Stimulated activated CD4-positive, alpha-beta T cell treated with anti-CD3 and anti-CD28 coated beads, Interleukin-1b, Interleukin-23, amount 100 ng/mL, for 48 hours (primary cell): ENCODE measurements at regions not wholly inside any gene's neighbourhood (a gene's known extent, or its start where the extent isn't known, plus 50 kb on each side); places are given as distances from the start of the nearest gene placed in this dataset.
"Not testable (repeated sequence)": the region's sequence is repeated elsewhere in the genome, so short reads cannot be mapped to it uniquely, and the experiment has no call there.

Experiments
- DNase-seq: peaks from one replicate; pipeline ENCODE4 v3.0.0-alpha.2; 2020

DNA sequence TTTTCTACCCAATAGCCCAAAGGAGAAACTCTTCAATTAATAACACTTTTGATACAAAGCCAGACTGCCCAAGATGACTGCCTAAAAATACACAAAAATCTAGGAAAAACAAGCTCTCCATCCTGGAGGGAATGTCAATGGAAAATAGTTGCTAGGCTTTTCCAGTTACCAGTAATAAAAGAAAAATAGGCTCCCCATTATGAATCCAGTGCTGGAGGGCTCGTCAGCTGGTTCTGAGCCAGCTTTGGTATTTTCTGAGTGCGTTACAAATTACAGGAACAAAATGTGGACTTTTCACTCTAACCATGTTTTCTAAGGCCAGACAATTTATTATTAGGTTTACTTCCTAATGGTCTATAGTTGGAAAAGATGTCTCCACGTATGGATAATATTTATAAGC, 414.5 kb downstream of the ACTL7B start:
- DNase-seq, result no peak

GRCh38 chr9:108439947-108440346, 415.8 kb downstream of the ACTL7B start:
- DNase-seq, result no peak

DNA sequence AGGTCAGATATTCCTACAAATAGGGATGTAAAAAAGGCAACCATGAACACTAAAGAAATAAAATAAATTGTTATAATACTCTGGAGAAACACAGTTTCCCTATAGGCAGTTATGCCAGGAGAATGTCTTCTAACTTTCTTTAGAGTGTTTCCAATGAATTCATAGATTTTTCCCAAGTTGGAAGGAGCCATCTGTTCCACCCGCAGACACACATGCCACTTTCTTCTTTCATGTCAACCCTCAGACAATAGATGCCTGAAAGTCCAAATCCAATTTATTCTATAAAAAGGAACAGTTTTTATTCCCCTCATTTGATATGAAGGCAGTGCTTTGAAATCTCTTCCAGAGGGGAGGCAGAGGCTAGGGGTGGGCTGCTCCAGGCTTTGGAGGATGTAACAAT, 418.1 kb downstream of the ACTL7B start:
- DNase-seq, result no peak

GRCh38 chr9:108436448-108436847, 419.3 kb downstream of the ACTL7B start:
- DNase-seq, result no peak

DNA sequence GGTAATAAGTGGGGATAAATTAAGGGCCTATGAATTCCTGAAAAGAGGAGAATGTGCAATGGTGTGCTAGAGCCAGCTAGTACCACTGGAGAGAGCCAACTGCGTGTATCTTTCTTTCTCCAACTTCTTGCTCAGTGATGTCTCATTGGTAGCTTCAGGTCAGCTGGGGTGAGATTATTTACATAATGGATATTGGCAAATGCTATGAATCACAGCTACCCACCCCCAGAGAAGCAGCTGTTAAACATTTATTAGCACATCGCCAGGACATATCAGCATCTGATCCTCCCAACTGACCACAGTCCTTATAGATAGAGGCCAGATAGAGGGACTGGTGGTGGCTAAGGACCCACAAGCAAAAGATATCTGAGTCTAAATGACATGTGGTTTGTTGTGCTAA, 421.3 kb downstream of the ACTL7B start:
- DNase-seq, result no peak

- DNase-seq, result no peak
Observed at GRCh38 chr9:108434036-108434435, 421.8 kb downstream of the ACTL7B start.

- no peak for DNase-seq
Observed at GRCh38 chr9:108430655-108431054, 425.1 kb downstream of the ACTL7B start.

- DNase-seq, result no peak
Observed at GRCh38 chr9:108427751-108428150, 428.0 kb downstream of the ACTL7B start.

GRCh38 chr9:108426421-108426940, 429.3 kb downstream of the ACTL7B start:
- DNase-seq, result not testable (repeated sequence)

GRCh38 chr9:108423433-108423832, 432.4 kb downstream of the ACTL7B start:
- DNase-seq, result no peak

- DNase-seq, result no peak
Observed at GRCh38 chr9:108419379-108419778, 436.4 kb downstream of the ACTL7B start.

DNA sequence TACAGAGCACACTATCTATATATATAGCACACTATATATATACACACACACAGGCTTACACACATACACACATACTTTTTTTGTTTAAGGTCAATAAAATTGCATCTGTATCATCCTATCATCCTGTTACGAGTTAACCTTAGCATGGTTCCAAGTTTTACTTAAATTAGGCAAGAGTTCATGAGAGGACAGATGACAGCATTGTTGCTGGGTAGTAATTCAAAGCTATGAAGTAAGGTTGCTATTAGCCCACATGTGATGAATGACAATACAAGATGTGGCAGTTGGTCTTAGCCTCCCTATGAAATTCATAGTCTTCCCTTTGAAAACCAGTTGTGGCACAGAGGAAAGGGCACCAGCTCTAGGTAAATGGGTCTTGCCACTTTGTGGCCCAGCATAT, 438.1 kb downstream of the ACTL7B start:
- no peak for DNase-seq

DNA sequence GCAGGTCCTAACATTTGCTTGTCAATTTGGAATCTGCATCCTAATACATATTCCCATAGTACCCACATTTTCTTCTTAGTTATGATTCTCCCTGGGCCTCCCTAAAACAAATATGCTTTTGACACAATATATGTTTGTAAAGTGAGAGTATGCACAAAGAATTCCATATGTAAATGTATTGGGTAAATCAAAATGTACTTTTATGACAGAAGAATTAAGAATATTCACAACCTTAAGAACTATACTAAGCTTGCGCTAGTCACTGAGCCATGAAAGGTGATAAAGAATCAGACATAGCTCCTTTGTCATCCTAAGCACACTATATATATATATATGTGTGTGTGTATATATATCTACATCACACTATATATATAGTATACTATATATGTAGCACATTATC, 438.5 kb downstream of the ACTL7B start:
- DNase-seq, result no peak

DNA sequence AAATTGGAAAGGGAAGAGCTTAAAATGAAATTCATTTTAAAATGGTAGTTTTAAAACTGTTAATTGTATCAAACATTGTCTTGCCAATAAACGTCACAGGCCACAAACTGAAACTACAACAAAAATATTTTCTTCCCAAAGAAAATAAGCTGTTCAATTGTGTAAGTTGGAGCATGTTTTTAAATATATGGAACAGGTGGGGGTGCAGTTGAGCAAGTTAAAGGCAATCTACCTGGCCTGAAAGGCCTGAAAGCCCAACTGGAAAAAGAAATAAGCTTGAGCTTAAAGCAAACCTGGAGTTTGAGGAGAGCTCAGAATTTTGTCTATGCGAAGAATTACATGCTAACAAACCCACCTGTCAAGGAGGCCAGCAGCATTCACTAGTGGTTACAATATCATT, 439.5 kb downstream of the ACTL7B start:
- no peak for DNase-seq

DNA sequence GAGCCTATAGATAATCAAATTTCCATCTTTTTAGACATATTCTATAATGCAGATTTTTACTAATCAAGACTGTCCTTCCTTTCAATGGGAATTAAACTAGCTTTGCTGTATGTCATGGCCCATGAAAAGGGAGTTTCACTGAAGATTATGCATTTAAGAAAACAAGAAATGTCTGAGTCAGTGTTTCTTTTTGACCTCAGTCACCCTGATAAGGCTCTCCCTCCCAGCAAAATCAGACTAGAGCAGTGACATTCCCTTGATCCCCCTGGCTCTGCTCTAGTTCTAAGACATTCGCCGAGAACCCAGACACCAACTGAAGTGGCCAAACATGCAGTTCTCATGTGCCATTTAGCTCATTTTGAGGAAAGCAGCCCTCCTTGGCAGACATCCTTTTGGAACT, 442.0 kb downstream of the ACTL7B start:
- no peak for DNase-seq

DNA sequence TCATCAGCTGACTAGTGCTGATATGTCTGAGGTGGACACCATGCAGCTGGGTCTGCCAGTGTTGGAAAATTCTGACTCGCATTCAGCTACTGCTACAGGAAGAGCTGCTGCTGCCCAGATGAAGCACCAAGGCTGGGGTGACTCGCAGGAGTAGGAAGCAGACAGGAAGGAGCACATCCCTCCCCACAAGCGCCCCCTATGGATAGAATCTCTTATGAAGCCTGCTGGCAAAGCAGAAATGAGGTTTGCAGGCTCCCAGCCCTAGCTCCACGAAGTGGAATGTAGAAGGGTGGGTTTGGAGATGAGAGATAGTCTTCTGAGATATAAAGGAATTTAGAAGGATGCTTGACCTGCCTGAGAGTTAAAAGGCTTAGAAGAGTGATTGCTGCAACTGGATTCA, 443.0 kb downstream of the ACTL7B start:
- no peak for DNase-seq

GRCh38 chr9:108411632-108412031, 444.2 kb downstream of the ACTL7B start:
- no peak for DNase-seq

DNA sequence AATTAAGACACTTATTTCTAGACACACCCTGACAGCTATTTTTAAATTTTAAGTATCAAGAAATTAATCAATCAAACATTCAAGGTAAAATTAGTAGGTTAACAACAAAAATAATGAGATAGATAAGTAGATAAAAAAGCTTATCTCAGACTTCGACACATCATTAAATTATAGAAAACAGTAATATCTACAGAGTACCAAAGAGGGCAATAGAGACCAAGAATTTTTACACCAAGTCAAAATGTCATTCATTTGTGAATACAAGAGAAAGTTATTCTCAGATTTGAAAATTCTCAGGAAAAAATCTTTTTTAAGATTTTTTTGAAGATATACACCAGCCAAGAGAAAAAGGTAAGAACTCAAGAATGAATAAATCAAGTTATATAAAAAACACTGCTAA, 445.6 kb downstream of the ACTL7B start:
- no peak for DNase-seq

- DNase-seq, result no peak
Observed at GRCh38 chr9:108400297-108400696, 455.5 kb downstream of the ACTL7B start.

- no peak for DNase-seq
Observed at GRCh38 chr9:108399851-108400250, 455.9 kb downstream of the ACTL7B start.

GRCh38 chr9:108397286-108397685, 458.5 kb downstream of the ACTL7B start:
- no peak for DNase-seq

- DNase-seq, result no peak
Observed at GRCh38 chr9:108396611-108397010, 459.2 kb downstream of the ACTL7B start.

GRCh38 chr9:108396193-108396592, 459.6 kb downstream of the ACTL7B start:
- DNase-seq, result no peak

DNA sequence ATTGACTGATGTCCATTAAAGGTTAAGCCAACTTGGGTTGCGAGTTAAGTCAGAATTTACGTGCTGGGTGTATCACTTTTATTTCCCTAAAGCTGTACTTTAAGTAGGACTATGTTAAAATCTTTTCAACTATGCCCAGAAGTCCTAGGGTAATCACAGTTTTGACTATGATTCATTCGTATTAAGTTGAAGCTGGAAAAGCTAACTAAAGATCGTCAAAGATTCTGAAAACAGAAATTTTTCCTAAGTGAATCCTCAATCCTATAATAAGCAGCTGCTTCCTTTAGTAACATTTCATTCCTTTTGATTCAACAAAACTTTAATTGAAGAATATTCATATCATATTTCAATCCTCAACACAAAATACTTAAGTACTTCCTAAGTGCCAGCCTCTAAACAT, 460.4 kb downstream of the ACTL7B start:
- DNase-seq, result no peak

DNA sequence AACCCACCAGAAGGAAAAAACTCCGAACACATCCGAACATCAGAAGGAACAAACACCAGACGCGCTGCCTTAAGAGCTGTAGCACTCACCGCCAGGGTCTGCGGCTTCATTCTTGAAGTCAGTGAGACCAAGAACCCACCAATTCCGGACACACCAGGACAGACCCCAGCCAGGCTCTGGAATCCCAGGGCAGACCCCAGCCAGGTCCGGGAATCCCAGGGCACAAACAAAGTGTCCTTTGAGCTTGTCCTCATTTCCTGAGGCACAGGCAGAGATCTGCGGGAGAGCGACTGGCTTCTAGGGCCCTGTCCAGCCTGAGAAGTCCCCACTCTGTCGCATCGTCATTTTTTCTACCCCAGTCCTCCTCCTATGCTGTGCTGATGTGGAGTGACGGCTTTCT, 461.1 kb downstream of the ACTL7B start:
- DNase-seq, result no peak

DNA sequence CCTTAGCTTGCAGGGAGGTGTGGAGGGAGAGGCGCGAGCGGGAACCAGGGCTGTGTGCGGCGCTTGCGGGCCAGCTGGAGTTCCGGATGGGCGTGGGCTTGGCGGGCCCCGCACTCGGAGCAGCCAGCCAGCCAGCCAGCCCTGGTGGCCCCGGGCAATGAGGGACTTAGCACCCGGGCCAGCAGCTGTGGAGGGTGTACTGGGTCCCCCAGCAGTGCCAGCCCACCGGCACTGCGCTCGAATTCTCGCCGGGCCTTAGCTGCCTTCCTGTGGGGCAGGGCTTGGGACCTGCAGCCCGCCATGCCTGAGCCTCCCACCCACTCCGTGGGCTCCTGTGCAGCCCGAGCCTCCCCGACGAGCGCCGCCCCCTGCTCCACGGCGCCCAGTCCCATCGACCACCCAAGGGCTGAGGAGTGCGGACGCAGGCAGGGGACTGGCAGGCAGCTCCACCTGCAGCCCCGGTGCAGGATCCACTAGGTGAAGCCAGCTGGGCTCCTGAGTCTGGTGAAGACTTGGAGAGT, 462.2 kb downstream of the ACTL7B start:
- not testable (repeated sequence) for DNase-seq
